ENCODE measurements at regions not wholly inside any gene's neighbourhood (a gene's known extent, or its start where the extent isn't known, plus 50 kb on each side); places are given as distances from the start of the nearest gene placed in this dataset.

DNA sequence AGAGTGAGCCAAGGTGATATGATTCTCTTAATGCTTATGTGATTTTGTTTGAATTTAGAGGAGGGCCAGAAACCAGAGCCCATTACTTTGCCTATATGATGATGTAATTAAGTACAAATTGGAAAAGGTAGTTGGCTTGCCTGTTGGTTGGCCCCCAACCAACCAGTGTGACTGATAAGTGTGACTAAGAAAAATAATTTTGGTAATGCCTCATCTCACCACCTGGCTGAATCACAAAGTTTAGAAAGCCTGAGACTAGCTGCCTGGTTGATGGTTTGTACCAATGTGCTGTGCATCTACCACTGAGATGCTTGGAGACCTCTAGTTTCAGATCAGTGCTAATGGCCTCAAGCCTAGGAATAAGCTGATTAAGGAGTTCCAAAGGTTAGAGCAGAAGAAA is 338.7 kb downstream of the CDH2 start:
- no peak for DNase-seq

DNA sequence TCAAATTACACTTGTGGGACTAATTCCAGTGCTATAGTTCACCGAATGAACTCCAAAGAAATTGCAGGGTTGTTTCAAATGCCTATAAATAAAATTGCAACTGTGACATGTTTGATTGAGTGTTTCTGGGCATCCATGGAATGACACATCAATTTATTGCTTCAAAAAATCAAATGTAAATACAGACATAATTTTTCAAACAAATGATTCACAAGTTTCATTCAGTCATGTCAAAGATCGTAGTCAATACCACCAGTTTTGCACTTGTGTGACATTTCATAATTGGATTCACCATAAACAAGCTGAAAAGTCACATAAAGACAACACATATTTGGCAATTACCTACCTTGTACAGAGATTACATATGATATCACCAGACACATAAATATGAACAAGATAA is 350.8 kb downstream of the CDH2 start:
- no peak for DNase-seq

DNA sequence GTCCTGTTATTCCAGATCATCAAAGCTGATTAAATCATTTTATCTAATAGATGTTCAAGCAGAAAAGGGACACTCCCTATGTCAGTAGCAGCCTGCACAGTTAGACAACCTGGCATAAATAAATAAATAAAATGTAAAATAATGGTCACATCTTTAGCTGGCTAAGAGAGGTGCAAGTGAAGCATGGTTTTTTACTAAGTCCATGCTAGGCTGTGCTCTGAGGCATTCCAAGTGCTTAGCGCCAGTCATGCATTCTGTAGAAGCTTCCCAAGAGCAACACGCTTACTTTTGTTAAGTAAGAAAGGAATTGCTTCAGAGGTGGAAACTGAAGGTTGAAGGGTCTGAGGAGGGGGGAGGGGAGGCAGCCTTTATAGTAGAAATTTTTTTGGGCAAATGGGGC is 351.2 kb downstream of the CDH2 start:
- no peak for DNase-seq

DNA sequence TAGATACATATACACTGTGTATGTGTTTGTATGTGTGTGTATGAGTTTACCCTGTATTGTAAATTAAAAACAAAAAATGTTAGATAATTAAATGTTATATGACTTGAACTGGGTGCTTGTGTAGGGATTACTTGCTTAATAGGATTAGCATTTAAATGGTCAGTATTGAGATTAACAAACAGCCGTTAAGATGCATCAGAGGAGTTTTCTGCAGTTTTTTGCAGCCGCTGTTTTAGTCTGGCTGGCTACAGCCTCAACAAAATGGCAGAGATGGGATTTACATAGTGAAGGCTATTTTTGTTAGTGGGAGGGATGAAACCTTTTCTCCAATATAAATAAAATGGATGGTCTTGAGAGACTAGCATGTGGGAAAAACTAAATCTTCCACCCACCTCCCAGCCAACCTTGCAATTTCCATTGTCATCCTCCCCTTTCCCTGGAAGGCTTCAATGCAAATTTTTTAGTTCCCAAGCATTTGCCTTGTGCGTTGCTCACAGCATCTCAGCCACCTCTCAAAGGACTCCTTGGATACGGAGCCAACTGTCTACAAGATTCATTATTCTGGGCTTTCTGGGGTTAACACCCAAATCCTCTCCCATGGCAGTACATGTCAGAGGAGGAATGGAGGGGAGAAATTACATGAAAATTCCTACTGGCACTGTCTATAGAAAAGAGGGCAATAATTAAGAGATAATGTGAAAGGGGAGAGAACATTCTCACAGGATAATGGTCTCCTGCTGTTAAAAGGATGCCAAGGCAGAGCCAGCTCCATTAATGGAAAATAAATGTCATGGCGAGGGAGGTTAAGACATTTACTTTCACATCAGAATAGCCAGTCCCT is 351.9 kb downstream of the CDH2 start:
- no peak for DNase-seq

DNA sequence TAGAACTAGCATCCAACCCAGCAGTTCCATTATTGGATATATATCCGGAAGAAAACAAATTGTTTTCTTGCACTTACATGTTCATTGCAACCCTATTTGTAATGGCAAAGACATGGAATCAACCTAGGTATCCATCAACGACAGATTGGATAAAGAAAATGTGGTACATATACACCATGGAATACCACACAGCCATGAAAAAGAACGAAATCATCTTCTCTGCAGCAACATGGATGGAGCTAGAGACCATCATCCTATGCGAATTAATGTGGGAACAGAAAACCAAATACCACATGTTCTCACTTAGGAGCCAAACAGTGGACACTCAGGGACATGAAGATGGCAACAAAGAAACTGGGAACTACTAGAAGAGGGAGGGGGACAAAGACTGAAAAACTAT is 352.7 kb downstream of the CDH2 start:
- DNase-seq, result no peak

DNA sequence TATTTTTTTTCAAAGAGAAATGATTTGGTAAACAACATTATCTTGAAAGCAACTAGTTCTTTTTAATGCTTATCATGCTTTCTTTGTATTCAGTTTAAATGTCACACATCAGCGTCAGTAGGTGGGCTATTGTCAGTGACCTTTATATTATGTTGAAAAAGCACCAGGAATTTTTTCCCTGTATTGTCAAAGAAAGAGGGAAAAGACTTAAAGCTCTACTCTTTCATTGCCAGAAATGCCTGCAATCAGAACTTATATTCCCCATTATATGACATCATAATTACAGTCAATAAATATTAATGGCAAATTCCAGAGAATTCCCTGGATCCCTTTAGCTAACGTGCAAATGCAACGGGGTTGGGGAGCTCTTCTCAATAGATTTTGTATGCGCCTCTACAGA is 353.9 kb downstream of the CDH2 start:
- DNase-seq, result no peak

DNA sequence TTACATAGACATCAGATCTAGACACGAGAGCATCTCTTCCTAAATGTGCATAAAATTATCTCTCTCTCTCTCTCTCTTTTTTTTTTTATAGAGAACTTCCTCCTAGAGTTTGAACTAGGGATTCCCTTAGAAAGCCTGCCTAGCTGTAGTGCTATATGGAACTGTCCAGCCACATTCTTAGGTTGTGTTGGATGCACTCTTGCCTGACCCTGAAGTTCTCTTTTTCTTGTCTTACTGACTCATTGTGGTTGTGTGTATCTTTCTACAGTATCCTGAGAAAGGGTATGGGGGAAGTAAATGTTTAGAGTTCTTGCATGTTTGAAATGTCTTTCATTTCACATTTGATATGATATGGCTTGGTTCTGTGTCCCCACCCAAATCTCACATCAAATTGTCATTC is 368.2 kb downstream of the CDH2 start:
- no peak for DNase-seq

DNA sequence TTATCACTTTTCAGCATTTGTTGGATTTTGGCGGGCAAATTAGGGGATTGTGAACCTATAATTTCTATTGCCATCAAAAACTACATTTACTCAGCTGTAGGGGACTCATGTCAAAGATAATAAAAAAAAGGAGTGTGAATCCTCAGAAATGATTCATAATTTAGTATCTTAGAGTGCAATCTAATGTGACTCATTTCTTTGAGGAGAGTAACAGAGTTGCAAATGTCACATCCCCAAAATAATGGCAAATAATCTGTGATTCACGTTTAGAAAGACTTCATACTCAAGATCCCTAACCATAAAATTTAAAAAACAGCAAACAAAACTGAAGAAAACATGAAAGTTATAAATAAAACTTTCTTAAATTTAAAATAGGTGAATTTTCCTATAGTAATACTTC is 373.0 kb downstream of the CDH2 start:
- DNase-seq, result no peak

DNA sequence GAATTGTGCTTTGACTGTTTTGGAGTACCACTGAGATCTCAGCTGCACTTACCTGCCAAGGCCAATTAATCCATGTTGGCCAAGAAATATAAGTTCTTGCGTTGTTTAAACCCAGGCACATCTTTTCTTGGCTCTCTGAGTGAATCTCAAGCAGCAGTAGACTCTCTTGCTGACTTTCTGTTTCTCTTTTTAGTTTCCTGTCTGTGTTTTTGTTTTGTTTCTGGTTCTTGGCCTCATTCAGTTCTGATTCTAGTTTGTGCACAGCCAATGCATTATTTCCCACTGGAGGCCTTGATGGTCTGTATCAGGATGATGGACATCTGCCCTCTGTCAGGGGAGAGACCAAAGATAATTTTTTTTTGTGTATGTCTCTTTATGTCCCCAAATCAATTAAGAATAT is 379.4 kb downstream of the CDH2 start:
- DNase-seq, result no peak

DNA sequence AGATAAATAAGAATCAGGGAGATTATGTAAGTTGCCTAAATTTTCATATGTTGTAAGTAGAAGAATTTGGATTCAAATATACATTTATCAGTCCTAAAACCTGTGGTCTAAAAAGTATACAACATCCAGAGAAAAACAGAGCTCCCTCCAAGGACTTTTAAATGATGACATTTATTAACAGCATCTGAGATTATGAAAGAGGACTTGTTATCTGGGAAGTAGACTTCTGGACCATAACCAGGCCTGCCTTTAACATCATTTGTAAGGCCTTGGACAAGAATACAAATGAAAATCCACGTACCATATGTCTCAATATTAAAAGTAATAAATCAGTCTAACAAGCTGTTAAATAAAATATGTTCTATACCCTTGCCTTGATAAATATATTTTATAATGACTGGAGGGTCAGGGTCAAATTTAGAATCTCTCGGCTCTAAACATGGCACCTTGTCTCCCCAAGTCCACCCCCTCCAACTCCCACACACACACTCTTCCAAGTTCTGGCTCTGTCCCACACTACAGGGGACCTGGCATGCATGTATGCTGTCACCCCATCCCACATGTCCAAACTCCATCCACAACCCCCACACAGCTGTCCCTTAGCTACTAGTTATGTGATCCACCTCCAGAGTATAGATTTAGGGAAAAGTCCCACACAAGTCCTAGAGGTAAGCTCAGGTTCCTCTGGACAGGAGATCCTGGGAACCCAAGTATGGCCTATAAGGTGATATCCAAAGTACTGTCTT is 382.6 kb downstream of the CDH2 start:
- no peak for DNase-seq

DNA sequence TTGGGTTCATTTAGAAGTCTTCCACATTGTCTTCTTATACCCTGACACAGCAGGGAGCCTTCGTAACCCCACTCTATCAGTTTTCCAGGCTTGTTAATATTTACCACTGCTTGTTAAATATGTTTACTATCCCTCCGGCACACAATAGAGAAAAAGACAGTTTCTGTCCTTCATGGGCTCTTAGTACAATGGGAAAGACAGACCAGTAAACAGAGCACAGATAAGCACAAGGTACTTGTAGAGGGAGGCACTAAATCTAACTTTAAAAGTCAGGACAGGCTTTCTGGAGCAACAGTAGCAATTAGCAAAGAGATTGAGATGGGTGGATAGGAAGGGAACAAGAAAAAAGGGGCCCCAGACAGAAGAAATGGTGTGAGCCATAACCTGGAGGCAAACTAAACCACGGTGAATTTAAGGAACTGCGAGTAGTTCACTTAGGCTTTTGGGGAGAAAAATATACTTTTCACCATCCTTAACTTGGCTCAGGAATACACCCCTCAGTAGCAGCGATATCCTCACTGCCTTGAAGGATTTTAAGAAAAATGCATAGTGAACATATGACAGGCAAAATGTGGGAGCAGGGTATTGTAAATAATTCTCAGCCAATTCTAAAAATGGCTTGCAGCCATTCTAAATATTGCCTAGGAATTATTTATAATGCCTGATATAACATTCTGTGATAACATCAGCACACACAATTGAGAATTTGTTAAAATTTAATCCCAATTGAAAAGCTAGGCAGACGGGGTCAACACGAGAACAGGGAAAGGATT is 383.7 kb downstream of the CDH2 start:
- no peak for DNase-seq

DNA sequence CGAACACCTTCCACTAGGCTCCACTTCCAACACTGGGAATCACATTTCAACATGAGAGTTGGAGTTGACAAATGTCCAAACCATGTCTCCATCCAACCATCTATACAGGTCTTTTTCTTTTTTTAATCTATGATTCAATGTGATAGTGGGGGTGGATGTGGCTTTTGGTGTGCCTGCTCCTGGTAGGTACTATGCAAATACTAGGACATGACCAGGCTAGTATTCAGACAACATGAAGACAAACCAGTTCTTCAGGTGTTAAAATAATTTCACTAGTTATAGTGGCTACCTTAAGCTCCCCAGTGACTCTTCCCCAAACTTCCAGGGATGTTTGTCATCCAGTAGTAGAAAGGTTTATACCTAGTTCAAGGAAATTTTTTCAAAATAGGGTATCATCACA is 387.5 kb downstream of the CDH2 start:
- no peak for DNase-seq

DNA sequence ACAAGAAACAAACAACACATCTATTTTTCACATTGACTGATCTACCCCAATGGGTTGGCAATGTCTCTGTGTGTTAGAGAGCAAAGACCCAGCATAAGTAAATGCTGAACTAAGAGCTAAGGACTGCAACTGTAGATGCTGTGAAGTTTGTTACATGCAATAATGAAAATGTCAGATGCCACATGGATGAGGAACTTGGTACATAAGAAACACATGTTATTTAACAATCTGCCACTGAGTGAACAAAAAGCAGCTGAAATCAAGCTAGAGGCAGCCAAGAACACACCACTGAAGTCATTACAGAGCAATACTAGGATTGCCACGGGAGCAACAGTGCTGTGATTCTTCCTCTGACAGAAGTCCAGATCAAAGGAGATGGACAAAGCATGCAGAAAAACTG is 389.4 kb downstream of the CDH2 start:
- no peak for DNase-seq

DNA sequence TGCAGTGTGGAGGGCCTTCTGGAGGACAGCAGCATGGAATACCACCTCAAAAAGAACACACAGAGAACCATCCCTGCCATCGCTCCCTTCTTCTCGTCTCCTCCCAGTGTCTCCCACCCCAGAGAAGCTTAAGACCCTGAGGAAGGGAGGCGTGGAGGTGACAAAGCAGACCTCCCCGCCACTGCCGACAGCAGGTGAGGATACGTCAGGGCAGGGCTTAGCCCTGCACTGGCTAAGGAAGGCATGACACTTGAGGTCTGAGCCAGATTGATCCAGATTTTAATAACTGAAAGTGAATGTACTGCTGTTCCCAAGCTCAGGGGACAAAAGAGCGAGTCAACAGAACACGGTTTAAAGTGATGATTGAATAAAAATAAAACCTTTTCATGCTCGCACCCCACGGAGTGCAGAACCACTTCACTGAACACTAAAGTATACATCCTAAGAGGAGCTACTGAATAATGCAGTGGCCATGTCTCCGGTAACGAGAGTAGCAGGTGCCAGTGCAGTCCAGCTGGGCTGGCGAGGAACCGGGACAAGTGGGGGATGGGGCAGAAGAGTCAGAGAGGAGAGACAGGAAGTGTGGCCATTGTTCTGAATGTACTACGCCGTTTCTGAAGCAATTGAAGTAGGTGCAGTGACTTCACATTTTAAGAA is 391.0 kb downstream of the CDH2 start:
- DNase-seq, result no peak

DNA sequence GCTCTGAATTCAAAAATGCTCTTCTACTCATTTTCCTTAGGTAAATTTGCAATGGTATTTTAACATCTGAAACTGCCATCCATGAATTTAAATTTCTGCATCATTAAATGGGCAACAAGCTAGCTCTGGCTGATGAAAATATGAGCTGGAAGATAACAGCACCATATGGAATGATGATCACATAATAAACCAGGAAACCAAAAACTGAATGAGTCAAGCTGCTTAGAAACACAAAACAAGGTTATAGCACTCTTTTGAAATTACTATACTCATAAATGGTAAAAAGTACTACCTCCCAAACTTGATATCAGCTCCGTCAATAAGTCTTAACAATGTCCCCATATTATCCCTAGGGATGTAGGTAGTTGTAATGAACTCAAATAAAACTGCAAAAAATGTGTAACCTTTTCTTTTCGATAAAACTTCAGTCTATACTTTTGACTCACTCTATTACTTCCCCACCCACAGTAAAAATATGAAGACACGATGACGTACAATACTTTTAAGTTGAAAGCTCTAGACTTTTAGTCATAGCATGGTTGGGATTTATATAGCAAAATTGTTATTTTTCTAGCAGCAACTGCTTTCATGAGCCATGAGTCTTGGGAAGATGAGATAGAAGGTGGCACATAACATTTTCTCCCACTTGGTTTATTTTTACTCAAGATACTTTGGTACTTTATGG is 396.7 kb downstream of the CDH2 start:
- no peak for DNase-seq

DNA sequence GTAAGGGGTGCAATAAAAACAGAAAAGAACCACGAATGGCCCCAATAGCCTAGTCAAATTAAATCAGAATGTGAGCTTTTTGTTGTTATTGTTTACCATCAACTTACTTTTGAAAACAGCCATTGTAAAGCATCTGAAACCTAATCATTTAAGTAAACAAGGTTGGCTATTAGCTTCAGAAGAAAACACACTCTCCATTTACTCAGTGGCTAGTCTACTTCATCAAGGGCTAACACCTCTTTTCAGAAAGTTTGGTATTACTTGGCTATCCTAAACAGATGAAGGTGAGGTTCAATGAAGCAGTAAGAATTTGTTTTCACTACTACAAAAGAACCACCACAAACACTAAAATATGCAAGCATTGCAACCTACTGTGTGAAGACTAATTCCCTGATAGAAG is 398.0 kb downstream of the CDH2 start:
- DNase-seq, result no peak

DNA sequence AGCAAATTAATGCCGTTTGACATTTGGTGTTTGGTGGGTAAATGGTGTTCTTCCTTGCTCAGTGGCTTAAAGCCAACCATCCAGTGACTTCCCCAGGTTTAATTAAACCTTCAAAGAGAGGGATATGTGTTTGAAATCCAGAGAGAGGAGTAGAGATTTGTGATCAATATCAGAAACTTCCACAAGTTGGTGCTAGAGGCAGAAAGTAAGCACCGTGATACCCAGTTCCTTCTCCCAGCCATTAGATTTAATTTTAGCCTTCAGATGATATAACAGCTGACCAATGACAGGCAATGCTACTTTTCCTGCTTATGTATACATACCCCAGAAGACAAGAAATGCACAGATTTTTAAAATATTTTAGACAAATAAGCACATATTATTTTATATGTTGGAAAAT is 398.5 kb downstream of the CDH2 start:
- no peak for DNase-seq

DNA sequence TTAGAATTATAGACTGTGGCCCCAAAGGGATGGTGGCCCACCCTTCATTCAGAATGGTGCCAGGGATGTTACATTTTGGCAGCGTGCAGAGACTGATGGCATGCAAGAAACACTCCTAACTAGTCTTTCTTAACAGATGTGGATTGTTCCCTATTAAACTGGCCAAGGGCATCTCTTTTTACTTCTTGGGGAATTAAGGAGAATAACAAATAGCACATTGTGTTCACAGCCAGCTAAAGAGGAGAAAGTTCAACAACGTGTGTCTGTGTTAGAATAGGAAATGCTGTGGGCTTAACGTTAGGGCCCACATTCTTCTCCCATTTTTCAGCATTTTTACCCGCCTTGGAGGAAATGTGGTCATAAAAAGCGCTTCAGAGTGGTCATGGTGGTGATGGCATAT is 404.8 kb downstream of the CDH2 start:
- DNase-seq, result no peak

DNA sequence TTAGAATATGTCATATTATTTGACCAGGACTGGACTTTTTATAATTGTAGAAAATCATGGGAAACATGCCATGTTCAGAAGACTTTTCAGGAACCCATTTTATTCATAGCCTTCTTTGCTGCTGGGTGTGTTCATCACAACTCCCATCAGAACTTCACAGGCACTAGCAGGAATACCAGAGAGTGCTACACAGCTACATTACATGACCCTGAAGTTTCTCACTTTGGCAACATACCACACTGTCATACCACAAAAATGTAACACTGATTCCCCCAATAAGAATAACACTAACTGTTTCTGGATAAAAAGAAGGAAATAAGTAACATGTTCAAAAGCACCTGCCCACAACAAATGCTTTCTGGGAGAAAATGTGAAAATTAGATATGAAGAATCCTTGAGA is 405.4 kb downstream of the CDH2 start:
- no peak for DNase-seq

DNA sequence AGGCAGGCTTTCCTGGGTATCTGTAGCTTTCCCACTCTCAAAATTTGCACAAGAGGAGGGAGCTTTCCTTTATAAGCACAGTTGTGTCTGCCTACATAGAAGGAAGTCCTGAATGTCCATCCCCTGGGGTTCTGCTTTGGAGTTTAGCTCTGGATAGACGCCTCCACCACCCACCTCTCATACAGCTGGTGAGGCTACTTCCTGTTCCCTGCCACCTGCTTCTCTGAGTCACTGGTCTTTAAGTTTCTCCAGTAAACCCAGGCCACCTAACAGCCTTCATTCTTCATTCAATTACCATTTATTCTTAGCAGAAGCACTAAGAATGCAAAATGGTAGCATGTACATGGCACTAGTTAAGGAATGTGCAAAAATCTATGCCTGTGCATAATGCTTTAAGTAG is 407.8 kb downstream of the CDH2 start:
- DNase-seq, result no peak

DNA sequence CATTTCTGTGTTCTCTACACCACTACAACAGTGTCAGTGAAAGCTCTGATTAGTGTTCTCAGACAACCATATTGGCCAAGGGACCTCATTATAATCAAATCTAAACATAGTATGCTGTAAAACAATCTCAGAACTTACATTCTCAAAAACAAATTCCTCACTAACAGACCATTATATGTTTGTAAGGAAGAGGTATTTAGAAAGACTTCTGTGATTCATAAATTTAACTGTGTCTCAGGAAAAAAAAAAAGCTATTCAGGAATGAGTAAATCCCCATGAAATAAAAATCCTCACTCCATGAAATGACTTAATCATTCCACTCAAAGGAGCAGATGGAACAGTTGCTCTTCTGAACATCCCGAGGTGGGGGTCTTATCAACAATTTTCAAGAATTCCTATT is 413.0 kb downstream of the CDH2 start:
- no peak for DNase-seq

Measured in amygdala (tissue), 56 donors.